ENCODE measurements at regions not wholly inside any gene's neighbourhood (a gene's known extent, or its start where the extent isn't known, plus 50 kb on each side); places are given as distances from the start of the nearest gene placed in this dataset.

DNA sequence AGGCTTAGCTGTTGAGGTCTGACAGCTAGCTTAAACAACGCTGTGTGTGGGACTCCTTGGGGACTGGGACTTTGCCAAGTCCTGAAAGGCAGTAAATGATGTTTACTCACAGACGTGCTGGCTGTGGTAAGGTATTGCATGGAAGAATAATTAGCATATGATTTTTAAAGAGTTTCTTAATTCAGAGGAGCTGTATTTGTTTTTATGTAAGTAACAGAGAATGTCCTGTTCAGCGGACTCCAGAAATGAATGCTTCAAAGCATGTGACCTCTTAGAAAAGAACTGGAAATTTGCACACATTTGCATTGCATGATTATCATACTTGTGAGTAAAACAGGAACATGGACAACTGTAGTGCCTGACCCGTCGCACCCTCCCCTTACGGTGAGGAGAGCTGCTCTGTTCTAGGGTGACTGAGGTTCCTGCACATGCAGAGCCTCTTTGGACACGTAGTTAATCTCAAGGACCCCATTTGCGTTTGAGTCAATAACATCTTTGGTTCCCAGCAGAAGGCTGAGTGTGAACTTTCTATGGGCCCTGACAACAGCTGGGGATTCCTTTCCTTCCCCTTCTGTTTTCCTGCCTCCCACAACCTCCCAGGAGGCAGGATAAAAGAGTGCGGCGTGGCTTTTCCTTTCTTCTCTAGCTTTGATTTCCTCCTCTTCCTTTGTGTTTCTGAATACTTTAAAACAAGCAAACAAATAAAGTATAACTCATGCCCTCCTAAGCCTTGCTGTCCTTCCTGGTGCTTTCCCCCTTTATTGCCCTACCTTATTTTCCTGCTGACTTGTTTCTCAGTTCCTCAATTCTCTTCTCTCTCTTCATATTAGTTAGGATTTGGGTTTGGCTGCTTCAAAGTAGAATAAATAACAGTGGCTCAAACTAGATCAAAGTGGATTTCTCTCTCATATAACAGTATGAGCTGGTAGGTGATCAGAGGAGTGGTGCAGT is 157.2 kb upstream of the CD180 start:
- DNase-seq (ENCODE audit: low read depth in 4 of 4, low spot score in 1 of 4): no peak

- no peak for DNase-seq (ENCODE audit: low read depth in 4 of 4, low spot score in 1 of 4)
Observed at GRCh38 chr5:67350618-67351201, 154.1 kb upstream of the CD180 start.

- no peak for DNase-seq (ENCODE audit: low read depth in 4 of 4, low spot score in 1 of 4)
Observed at GRCh38 chr5:67350185-67350584, 153.6 kb upstream of the CD180 start.

GRCh38 chr5:67347821-67348220 is 151.2 kb upstream of the CD180 start:
- no peak for DNase-seq (ENCODE audit: low read depth in 4 of 4, low spot score in 1 of 4)

DNA sequence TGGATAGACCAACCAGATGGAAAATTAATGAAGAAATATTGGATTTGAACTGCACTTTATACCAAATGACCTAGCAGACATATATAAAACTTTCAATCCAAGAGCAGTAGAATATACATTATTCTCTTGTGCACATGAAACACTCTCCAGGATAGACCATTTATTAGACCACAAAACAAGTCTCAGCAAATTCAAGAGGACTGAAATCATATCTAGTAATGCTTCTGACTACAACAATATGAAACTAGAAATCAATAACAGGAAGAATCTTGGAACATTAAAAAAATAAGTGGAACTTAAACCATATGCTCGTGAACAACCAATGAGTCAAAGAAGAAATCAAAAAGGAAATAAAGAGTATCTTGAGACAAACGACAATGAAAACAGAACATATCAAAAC is 150.0 kb upstream of the CD180 start:
- DNase-seq (ENCODE audit: low read depth in 4 of 4, low spot score in 1 of 4): no peak

DNA sequence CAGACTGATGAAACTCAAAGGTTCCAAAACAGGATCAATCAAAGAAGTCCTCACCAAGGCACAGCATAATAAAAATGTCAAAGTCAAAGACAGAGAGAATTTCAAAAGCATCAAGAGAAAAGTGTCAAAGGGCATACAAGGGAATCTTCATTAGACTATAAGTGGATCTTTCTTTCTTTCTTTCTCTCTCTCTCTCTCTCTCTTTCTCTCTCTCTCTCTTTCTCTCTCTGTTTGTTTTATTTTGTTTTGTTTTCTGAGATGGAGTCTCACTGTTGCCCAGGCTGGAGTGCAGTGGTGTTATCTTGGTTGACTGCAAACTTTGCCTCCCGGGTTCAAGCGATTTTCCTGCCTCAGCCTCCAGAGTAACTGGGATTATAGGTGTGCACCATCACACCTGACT is 148.3 kb upstream of the CD180 start:
- DNase-seq (ENCODE audit: low read depth in 4 of 4, low spot score in 1 of 4): no peak

DNA sequence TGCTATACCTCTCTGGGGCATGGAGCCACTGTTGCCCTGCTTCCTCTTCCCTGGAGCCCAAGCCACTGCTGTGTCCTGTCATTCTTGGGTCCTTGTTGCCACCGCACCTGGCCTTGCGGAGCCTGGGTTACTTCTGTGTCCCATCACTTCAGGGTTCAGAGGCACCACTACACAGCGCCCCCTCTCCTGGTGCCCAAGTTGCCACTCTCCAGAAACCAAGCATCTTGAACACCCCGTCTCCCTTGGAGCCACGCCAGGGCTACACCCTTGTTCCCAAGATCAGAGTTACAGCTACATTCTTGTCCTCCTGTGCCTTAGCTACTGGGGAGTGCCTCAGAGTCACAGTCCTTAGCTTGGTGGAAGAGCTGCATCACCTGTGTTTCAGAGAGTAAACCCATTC is 147.2 kb upstream of the CD180 start:
- no peak for DNase-seq (ENCODE audit: low read depth in 4 of 4, low spot score in 1 of 4)

DNA sequence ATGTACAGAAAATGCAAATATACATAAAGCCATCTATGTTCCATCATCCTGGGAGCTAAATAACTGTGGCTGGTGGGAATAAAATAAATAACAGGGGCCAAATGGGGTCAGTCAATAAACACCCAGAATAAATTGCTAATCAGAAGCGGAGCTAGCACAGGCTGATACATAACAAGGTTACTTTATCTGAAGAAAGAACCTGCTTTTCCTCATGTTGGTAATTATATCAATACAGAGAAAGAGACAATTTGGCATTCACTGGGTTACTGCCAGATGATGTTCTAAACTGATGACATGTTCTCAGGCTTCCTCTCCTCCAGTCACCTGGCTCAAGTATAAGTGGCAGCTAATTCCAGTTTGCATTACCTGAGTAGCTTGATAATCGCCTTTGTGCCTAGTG is 144.9 kb upstream of the CD180 start:
- DNase-seq (ENCODE audit: low read depth in 4 of 4, low spot score in 1 of 4): no peak

DNA sequence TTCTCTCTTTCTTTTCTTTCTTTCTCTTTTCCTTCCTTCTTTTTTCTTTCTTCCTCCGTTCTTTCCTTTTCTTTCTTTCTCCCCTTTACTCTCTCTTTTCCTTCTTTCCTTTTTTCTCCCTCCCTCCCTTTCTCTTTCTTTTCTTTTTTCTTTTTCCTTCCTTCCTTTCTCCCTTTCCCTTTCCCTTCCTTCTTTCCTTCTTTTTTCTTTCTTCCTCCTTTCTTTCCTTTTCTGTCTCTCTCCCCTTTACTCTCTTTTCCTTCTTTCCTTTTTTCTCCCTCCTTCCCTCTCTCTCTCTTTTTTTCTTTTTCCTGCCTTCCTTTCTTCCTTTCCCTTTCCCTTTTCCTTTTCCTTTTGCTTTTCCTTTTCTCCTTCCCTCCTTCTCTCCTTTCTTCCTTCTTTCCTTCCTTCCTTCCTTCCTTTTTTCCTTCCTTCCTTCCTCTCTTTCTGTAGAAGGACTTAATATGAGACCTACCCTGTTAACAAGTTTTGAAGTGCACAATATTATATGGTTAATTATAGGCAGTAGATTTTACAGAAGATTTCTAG is 142.7 kb upstream of the CD180 start:
- DNase-seq (ENCODE audit: low read depth in 4 of 4, low spot score in 1 of 4): no peak

DNA sequence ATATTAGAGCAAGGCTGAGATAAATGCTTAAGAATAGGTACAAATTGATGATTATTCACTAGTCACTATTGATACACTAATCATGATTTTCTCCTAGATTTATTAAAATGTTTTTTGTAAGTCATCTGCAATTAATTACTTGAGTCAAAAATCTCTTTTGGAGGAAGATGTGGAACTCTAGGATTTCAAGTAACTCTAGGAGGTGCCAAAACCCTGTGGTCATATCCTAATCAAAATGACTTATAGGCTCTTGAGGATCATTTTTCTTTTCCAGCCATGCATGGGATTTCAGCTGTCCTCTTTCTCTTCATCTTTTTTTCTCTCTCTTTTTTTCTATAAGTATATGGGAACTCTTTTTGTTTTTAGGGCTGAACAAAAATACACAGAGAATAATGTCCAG is 141.8 kb upstream of the CD180 start:
- DNase-seq (ENCODE audit: low read depth in 4 of 4, low spot score in 1 of 4): no peak

GRCh38 chr5:67337751-67338150 is 141.2 kb upstream of the CD180 start:
- no peak for DNase-seq (ENCODE audit: low read depth in 4 of 4, low spot score in 1 of 4)

DNA sequence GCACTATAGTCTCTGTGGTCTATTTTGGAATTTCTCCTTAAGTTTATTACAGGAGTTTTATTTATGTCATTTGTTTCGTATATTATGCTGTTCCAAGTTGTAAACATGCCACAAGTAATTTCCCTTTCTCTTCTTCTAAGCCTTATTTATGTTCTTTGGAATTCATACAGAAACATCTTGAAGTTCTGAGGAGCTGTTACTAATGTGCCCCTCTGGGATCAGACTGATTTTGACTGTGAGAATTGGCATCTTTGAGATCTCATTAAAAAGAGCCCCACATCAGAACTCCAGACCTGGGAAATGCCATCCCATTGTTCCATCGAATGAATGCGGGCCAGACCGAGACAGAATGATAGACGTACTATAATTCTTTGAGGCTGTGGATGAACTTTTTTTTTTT is 138.8 kb upstream of the CD180 start:
- no peak for DNase-seq (ENCODE audit: low read depth in 4 of 4, low spot score in 1 of 4)

- DNase-seq (ENCODE audit: low read depth in 4 of 4, low spot score in 1 of 4): no peak
Observed at GRCh38 chr5:67334373-67334772, 137.8 kb upstream of the CD180 start.

GRCh38 chr5:67333171-67333570 is 136.6 kb upstream of the CD180 start:
- no peak for DNase-seq (ENCODE audit: low read depth in 4 of 4, low spot score in 1 of 4)

DNA sequence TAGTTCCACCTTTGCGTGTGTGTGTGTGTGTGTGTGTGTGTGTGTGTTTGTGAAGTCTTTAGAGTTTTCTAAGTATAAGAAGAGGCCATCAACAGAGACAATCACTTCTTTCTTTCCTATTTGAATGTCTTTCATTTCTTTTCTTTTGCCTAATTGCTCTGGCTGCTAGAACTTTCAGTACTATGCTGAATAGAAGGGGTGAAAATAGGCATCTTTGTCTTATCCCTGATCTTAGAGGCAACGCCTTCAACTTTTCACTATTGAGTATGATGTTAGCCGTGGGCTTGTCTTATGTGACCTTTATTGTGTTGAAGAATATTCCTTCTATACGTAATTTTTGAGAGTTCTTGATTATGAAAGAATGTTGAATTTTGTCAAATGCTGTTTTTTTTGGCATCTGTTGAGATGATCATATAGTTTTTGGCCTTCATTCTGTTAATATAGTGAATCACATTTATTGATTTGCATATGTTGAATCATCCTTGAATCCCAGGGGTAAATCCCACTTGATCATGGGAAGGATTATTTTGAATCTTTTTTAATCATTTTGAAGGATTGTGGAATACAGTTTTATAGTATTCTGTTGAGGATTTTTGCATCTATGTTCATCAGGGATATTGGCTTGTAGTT is 134.8 kb upstream of the CD180 start:
- no peak for DNase-seq (ENCODE audit: low read depth in 4 of 4, low spot score in 1 of 4)

DNA sequence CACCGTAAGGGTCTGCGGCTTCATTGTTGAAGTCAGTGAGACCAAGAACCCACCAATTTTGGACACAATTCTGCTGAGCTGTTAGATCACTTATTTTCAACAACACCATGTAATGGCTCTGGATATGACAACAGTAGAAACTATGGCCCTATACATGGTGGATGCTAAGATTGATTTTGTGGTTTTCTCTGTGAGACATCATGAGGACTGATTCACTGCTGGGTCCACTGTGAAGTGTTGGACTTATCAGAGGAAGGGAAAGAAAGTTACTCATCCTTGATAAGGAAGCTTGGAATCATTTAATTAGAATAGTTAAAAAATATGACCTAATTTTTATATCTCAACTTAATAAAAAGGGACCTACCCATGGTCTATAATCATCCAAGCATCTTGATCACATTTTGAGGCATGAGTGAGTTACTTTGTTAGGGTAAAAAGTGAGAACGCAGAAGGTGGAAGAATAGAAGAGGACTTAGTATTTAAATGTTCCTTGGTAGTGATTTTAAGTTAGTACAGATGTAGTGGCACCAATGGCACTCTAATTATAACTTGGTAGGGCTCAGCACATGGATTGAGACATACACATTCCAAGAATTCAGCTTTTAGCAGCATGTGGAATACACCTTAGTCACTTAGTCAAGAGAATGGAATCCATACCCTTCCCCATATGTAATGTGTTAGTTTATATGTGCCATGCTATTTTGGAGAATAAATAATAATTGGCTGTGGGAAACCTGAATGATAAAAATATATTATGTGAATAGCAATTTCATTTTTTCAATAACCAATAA is 123.5 kb upstream of the CD180 start:
- DNase-seq (ENCODE audit: low read depth in 4 of 4, low spot score in 1 of 4): no peak

DNA sequence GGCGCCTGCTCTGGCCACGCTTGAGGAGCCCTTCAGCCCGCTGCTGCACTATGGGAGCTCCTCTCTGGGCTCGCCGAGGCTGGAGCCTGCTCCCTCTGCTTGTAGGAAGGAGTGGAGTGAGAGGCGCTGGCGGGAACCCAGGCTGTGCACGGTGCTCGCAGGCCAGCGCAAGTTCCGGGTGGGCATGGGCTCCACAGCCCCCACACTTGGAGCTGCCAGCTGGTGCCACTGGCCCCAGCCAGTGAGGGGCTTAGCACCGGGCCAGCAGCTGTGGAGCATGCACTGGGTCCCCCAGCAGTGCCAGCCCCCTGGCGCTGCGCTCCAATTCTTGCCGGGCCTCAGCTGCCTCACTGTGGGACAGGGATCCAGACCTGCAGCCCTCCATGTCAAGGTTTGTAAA is 122.1 kb upstream of the CD180 start:
- no peak for DNase-seq (ENCODE audit: low read depth in 4 of 4, low spot score in 1 of 4)

DNA sequence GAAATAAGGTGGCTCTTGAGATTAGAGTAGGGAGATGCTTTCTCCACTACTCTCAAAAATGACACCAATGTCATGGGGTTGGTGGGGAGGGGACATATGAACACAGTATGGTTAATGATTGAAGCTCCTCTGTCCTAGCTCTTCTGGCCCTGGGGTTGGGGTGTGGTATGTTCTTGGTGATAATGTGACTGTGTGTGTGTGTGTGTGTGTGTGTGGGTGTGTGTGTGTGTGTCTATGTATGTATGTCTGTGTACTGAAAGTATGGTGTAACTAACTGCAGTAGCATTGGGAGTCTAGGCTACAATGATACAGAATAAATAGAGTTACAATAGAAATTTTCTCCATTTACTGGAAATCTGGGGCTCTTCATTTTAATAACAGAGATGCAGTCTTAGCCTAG is 121.0 kb upstream of the CD180 start:
- DNase-seq (ENCODE audit: low read depth in 4 of 4, low spot score in 1 of 4): no peak

- DNase-seq (ENCODE audit: low read depth in 4 of 4, low spot score in 1 of 4): no peak
Observed at GRCh38 chr5:67316695-67317094, 120.1 kb upstream of the CD180 start.

DNA sequence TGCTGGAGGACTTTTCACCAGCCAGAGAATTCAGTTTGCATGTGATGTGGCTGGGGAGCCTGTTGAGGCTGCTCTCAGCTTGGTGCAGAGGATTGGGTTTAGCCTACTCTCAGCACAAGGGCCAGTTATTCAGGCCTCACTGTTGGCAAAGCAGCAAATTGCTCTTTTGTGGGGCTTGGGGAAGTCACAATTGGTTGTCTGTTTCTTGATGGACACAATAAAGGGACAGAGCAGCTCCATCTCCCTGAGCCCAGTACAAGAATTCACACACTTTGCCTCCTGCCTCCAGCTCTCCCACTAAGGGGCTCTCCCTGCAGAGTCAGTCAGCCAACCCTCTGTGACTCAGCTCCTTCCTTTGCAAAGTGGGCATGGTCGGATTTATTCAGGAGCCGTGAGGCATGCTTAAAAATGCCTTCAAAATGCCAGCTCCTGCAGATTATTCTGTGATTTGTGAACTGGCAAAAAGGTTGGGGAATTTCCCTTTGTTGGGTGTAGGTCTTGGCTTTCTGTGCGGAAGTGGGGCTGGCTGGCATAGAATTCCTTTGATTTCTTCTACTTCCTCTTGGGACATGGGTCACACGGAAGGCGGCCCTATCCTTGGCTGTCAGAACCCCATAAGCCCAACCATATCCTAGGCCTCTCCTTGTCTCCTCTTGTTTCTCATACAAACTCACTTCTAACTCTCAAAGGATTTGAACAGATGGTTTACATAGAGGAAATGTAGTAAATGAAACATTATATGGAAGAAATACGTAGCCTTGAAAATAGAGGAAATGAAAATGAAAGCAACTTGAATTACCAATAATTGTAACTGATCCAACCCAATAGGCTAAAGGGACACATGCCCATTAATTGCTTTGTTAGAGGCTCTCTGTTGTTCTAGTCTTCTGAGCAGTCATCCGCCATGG is 118.7 kb upstream of the CD180 start:
- DNase-seq (ENCODE audit: low read depth in 4 of 4, low spot score in 1 of 4): no peak
